Neural crest cell (in vitro differentiated cells): ENCODE measurements at regions not wholly inside any gene's neighbourhood (a gene's known extent, or its start where the extent isn't known, plus 50 kb on each side); places are given as distances from the start of the nearest gene placed in this dataset.

Source experiments
- DNase-seq: peaks from one replicate; pipeline ENCODE4 v3.0.0; 2021; ENCODE audit warnings: low read depth, mixed read lengths, low spot score
- H3K27ac Mint-ChIP-seq: one replicate; pipeline ENCODE4 v1.8.0; 2021; ENCODE audit warnings: mild to moderate bottlenecking, mixed read lengths; ENCODE audit not compliant: unreplicated experiment
- H3K27me3 Mint-ChIP-seq: 2 replicates; pipeline ENCODE4 v1.8.0; 2021; ENCODE audit warnings: low read depth, mild to moderate bottlenecking, mixed read lengths
- H3K36me3 Mint-ChIP-seq: 2 replicates; pipeline ENCODE4 v1.8.0; 2021; ENCODE audit warnings: low read depth, mild to moderate bottlenecking, mixed read lengths
- H3K4me1 Mint-ChIP-seq: 2 replicates; pipeline ENCODE4 v1.8.0; 2021; ENCODE audit warnings: mixed read lengths
- H3K4me3 Mint-ChIP-seq: one replicate; pipeline ENCODE4 v1.8.0; 2021; ENCODE audit warnings: mild to moderate bottlenecking, mixed read lengths
- H3K9me3 Mint-ChIP-seq: 2 replicates; pipeline ENCODE4 v1.8.0; 2021; ENCODE audit warnings: mixed read lengths
- CTCF ChIP-seq: fragments of 200-600 bp; sonication (generic); conservative IDR thresholded peaks from 2 replicates; pipeline ENCODE4 v1.5.0; 2021; ENCODE audit warnings: antibody characterized with exemption, mild to moderate bottlenecking

DNA sequence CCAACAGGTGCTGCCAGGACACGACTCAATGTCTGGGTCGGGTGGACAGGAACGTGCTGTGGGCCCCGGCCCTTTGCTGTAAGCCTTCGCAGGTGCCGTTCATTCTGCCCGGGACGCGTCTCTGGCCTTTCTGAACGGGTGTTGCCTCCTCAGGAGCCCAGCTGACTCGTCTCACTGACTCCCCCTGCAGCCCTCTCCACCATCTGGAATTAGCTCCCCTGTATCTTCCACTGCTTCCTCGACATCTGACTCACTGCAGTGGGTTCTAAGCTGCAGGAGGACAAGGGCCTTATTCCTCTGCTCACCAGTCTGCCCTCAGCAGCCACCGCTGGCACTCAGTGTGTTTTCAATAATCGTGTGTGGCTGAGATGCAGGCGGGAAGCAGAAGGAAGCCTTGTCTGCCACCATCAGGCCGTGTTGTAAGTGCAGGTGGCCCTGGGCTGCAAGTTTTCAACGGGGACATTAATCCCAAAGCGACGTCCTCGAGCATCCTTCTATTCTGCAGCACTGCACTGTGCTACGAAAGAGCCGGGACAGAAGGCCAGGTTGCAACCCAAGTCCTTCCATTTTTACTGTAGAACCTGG lies 256.2 kb downstream of the FOXL1 start:
- Mint-ChIP-seq H3K27ac (no peak overlapping the region), H3K36me3 (no peaks in the 10 kb centered on the region), H3K4me3 (no peak overlapping the region), H3K9me3 (no peaks in the 10 kb centered on the region), H3K4me1 (peaks cover 14% of the 10 kb centered on the region), H3K27me3 (no peaks in the 10 kb centered on the region)
- DNase-seq = peak; percentile 13
- TF ChIP-seq CTCF = peak; percentile 45

DNA sequence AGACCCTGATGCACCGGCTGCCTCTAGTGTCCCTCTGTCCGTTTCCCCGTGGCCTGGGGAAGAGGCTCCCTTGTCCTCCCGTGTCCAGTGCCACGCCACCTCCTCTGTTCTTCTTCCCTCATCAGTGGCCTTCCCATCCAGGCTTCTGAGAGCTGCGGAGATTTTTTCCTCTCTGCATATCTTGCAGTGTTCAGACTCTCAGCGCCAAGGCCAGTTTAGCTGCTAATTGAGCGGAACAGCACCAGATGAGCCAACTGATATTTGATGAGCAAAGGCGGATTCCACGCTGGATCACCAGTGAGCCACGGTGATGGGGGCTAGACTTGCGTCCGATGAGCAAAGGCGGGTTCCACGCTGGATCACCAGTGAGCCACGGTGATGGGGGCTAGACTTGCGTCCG lies 257.6 kb downstream of the FOXL1 start:
- H3K4me1 Mint-ChIP-seq = peaks cover 14% of the 10 kb centered on the region

GRCh38 chr16:86836503-86837129 lies 258.3 kb downstream of the FOXL1 start:
- Mint-ChIP-seq H3K27ac (no peak overlapping the region), H3K36me3 (no peaks in the 10 kb centered on the region), H3K4me1 (peaks cover 14% of the 10 kb centered on the region), H3K27me3 (no peaks in the 10 kb centered on the region), H3K4me3 (no peak overlapping the region), H3K9me3 (no peaks in the 10 kb centered on the region)
- TF ChIP-seq CTCF = no peak
- DNase-seq = no peak

More for the DNA sequence above, 257.6 kb downstream of the FOXL1 start:
- no peak for DNase-seq
- no peak for TF ChIP-seq CTCF
- no peak overlapping the region for H3K27ac Mint-ChIP-seq
- no peaks in the 10 kb centered on the region for H3K27me3 Mint-ChIP-seq
- no peak overlapping the region for H3K4me3 Mint-ChIP-seq
- no peaks in the 10 kb centered on the region for H3K36me3 Mint-ChIP-seq
- no peaks in the 10 kb centered on the region for H3K9me3 Mint-ChIP-seq

GRCh38 chr16:86843812-86844211 lies 265.5 kb downstream of the FOXL1 start:
- no peaks in the 10 kb centered on the region for H3K27me3 Mint-ChIP-seq
- no peak for DNase-seq
- H3K4me1 Mint-ChIP-seq = peaks cover 11% of the 10 kb centered on the region
- no peak for TF ChIP-seq CTCF
- H3K27ac Mint-ChIP-seq = peak overlapping the region; percentile 27
- H3K4me3 Mint-ChIP-seq = no peak overlapping the region
- H3K36me3 Mint-ChIP-seq = no peaks in the 10 kb centered on the region
- H3K9me3 Mint-ChIP-seq = no peaks in the 10 kb centered on the region

DNA sequence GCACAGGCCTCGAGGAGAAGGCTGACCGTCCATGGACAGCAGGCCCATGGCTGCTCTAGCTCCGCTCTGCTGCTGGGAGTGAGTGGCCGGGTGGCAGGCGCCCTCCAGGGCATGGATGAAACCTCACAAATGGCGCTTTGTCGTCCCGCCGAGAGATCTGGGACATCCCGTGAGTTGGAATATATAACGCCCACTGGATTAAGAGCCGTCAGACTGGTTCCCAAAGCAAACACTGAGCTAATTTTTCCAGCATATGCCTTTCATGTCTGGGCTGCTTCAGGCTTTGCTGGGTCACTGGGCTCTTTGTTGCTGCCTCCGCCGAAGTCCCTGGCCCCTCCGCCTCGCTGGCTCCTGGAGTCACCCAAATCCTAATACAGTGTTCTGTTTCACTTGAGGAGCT lies 266.3 kb downstream of the FOXL1 start:
- Mint-ChIP-seq H3K4me3 (no peak overlapping the region), H3K9me3 (no peaks in the 10 kb centered on the region), H3K4me1 (peaks cover 11% of the 10 kb centered on the region), H3K27ac (no peak overlapping the region), H3K27me3 (no peaks in the 10 kb centered on the region), H3K36me3 (no peaks in the 10 kb centered on the region)
- DNase-seq = peak; percentile 12
- no peak for TF ChIP-seq CTCF
